GM23338 (cell line): ENCODE measurements at regions not wholly inside any gene's neighbourhood (a gene's known extent, or its start where the extent isn't known, plus 50 kb on each side); places are given as distances from the start of the nearest gene placed in this dataset.

Experiments used
- ATAC-seq: fragments of 200-7000 bp; cut with Tn5 transposase; 3 replicates; pipeline ENCODE4 v1.9.1; 2020
- DNase-seq: peaks from one replicate; pipeline ENCODE4 v3.0.0-alpha.2; 2015; ENCODE audit warnings: low spot score
- H2AFZ ChIP-seq: fragments of 200-600 bp; sonication (generic); 2 replicates; pipeline ENCODE4 v1.8.0; 2016; ENCODE audit warnings: antibody characterized with exemption, mild to moderate bottlenecking, moderate library complexity
- H3F3A ChIP-seq: fragments of 200-600 bp; sonication (generic); replicated peaks from 2 replicates; pipeline ENCODE4 v1.8.0; 2017; ENCODE audit warnings: antibody characterized with exemption, mixed run types, low read depth
- H3K27ac ChIP-seq: fragments of 200-600 bp; sonication (generic); 2 replicates; pipeline ENCODE4 v1.6.1; 2016; ENCODE audit warnings: low read depth
- H3K27me3 ChIP-seq: fragments of 200-600 bp; sonication (generic); 2 replicates; pipeline ENCODE4 v1.8.0; 2016; ENCODE audit warnings: mild to moderate bottlenecking, mixed run types, moderate library complexity; ENCODE audit not compliant: insufficient read depth
- H3K36me3 ChIP-seq: fragments of 200-600 bp; sonication (generic); 2 replicates; pipeline ENCODE4 v1.8.0; 2016; ENCODE audit warnings: mild to moderate bottlenecking; ENCODE audit not compliant: insufficient read depth
- H3K4me1 ChIP-seq: fragments of 200-600 bp; sonication (generic); 2 replicates; pipeline ENCODE4 v1.8.0; 2016; ENCODE audit warnings: mild to moderate bottlenecking, moderate library complexity; ENCODE audit not compliant: insufficient read depth
- H3K4me2 ChIP-seq: fragments of 200-600 bp; sonication (generic); 2 replicates; pipeline ENCODE4 v1.7.1; 2017; ENCODE audit warnings: mixed run types
- H3K4me3 ChIP-seq: fragments of 200-600 bp; sonication (generic); 2 replicates; pipeline ENCODE4 v1.6.1; 2016; ENCODE audit warnings: mixed run types
- H3K79me2 ChIP-seq: fragments of 200-600 bp; sonication (generic); replicated peaks from 2 replicates; pipeline ENCODE4 v1.8.0; 2017; ENCODE audit warnings: mild to moderate bottlenecking; ENCODE audit not compliant: insufficient read depth
- H3K9me2 ChIP-seq: fragments of 200-600 bp; sonication (generic); 2 replicates; pipeline ENCODE4 v1.8.0; 2017; ENCODE audit not compliant: insufficient read depth
- H4K20me1 ChIP-seq: fragments of 200-600 bp; sonication (generic); replicated peaks from 2 replicates; pipeline ENCODE4 v1.8.0; 2017; ENCODE audit warnings: mild to moderate bottlenecking; ENCODE audit not compliant: insufficient read depth
- H3K27ac Mint-ChIP-seq: 2 replicates; pipeline ENCODE4 v1.8.0; 2020; ENCODE audit warnings: inconsistent platforms, mild to moderate bottlenecking, moderate library complexity, mixed read lengths
- H3K27me3 Mint-ChIP-seq: 3 replicates; pipeline ENCODE4 v1.8.0; 2022; ENCODE audit warnings: low read depth, mild to moderate bottlenecking, moderate library complexity, mixed read lengths, inconsistent platforms; ENCODE audit not compliant: insufficient read depth, poor library complexity
- H3K36me3 Mint-ChIP-seq: 3 replicates; pipeline ENCODE4 v1.8.0; 2021; ENCODE audit warnings: low read depth, mild to moderate bottlenecking, inconsistent platforms, moderate library complexity, mixed read lengths
- H3K4me1 Mint-ChIP-seq: 3 replicates; pipeline ENCODE4 v1.8.0; 2020; ENCODE audit warnings: mild to moderate bottlenecking, inconsistent platforms, mixed read lengths
- H3K4me3 Mint-ChIP-seq: 3 replicates; pipeline ENCODE4 v1.8.0; 2021; ENCODE audit warnings: moderate library complexity, mild to moderate bottlenecking, inconsistent platforms, mixed read lengths
- H3K9me3 Mint-ChIP-seq: 3 replicates; pipeline ENCODE4 v1.8.0; 2020; ENCODE audit warnings: moderate library complexity, mild to moderate bottlenecking, inconsistent platforms, mixed read lengths
- CREB1 ChIP-seq: fragments of 250-450 bp; sonication (Bioruptor Pico); IDR thresholded peaks from 2 replicates; pipeline ENCODE4 v1.5.0; 2020; ENCODE audit warnings: low read depth, mild to moderate bottlenecking, moderate library complexity
- CTCF ChIP-seq, 2 experiments: fragments of 200-600 bp in 1 of 2; sonication (generic) in 1 of 2; conservative IDR thresholded peaks; 2 replicates each; pipeline versions ENCODE4 v1.5.1 to v1.6.1; 2016 to 2017; ENCODE audit warnings: antibody characterized with exemption in 2 of 2, low read depth in 2 of 2, mild to moderate bottlenecking in 2 of 2, moderate library complexity in 1 of 2
- EZH2 ChIP-seq: fragments of 200-600 bp; sonication (generic); IDR thresholded peaks from one replicate; pipeline ENCODE4 v1.8.0; 2017; ENCODE audit warnings: antibody characterized with exemption, mild to moderate bottlenecking, low read depth; ENCODE audit not compliant: unreplicated experiment
- EZH2phosphoT487 ChIP-seq: fragments of 200-600 bp; sonication (generic); IDR thresholded peaks from one replicate; pipeline ENCODE4 v1.8.1; 2018; ENCODE audit warnings: antibody characterized with exemption; ENCODE audit not compliant: unreplicated experiment
- JUNB ChIP-seq: IDR thresholded peaks from one replicate; pipeline ENCODE4 v1.6.1; 2016; ENCODE audit warnings: antibody characterized with exemption; ENCODE audit not compliant: unreplicated experiment
- NANOG ChIP-seq: IDR thresholded peaks from 2 replicates; pipeline ENCODE4 v1.6.1; 2016; ENCODE audit warnings: antibody characterized with exemption, borderline replicate concordance
- POLR2AphosphoS5 ChIP-seq: IDR thresholded peaks from 2 replicates; pipeline ENCODE4 v1.6.1; 2016; ENCODE audit warnings: antibody characterized with exemption, low read depth
- REST ChIP-seq: IDR thresholded peaks from one replicate; pipeline ENCODE4 v1.6.1; 2018; ENCODE audit warnings: antibody characterized with exemption; ENCODE audit not compliant: unreplicated experiment
- STAT1 ChIP-seq: IDR thresholded peaks from one replicate; pipeline ENCODE4 v1.6.1; 2016; ENCODE audit warnings: antibody characterized with exemption; ENCODE audit not compliant: unreplicated experiment
- ZNF114 ChIP-seq: fragments of 250-450 bp; sonication (Bioruptor Pico); IDR thresholded peaks from 2 replicates; pipeline ENCODE4 v1.5.0; 2020; ENCODE audit warnings: mild to moderate bottlenecking, moderate library complexity
- ZNF331 ChIP-seq: fragments of 250-450 bp; sonication (Bioruptor Pico); IDR thresholded peaks from 2 replicates; pipeline ENCODE4 v1.5.0; 2020; ENCODE audit warnings: low read depth, mild to moderate bottlenecking, moderate library complexity
- TF ChIP-seq, protein P1 (sequence below): IDR thresholded peaks from 2 replicates; pipeline ENCODE4 v1.6.1; 2016; ENCODE audit warnings: antibody characterized with exemption

- Histone ChIP-seq H3F3A (no peaks in the 10 kb centered on the region), H4K20me1 (no peaks in the 10 kb centered on the region), H3K4me3 (no peak overlapping the region), H3K36me3 (no peaks in the 10 kb centered on the region), H3K4me2 (no peak overlapping the region), H3K27me3 (no peaks in the 10 kb centered on the region), H3K9me2 (no peaks in the 10 kb centered on the region), H3K4me1 (no peaks in the 10 kb centered on the region), H2AFZ (no peak overlapping the region), H3K27ac (no peak overlapping the region), H3K79me2 (no peaks in the 10 kb centered on the region)
- H3K27me3 Mint-ChIP-seq: no peaks in the 10 kb centered on the region
- no peaks in the 10 kb centered on the region for H3K36me3 Mint-ChIP-seq
- peaks cover 8% of the 10 kb centered on the region; the same call in 2 of the 3 replicates for H3K4me1 Mint-ChIP-seq
- ATAC-seq (no peak), DNase-seq (no peak)
- no peaks in the 10 kb centered on the region for H3K9me3 Mint-ChIP-seq
- H3K4me3 Mint-ChIP-seq: no peak overlapping the region
- no peak overlapping the region for H3K27ac Mint-ChIP-seq
- TF ChIP-seq EZH2: no peak
- TF ChIP-seq CTCF (conservative IDR thresholded peaks at IDR 0.05; ENCODE audit: low read depth in 2 of 2): peak; percentile 20 to 52; a peak in 2 of 4 replicates
Observed at GRCh38 chr2:76464310-76464709, 753.6 kb upstream of the GCFC2 start.

- H3K27ac Mint-ChIP-seq: no peak overlapping the region
- Histone ChIP-seq H3F3A (no peaks in the 10 kb centered on the region), H4K20me1 (no peaks in the 10 kb centered on the region), H2AFZ (no peak overlapping the region), H3K4me3 (no peak overlapping the region), H3K27ac (no peak overlapping the region), H3K27me3 (no peaks in the 10 kb centered on the region), H3K4me2 (no peak overlapping the region), H3K9me2 (no peaks in the 10 kb centered on the region), H3K4me1 (no peaks in the 10 kb centered on the region), H3K36me3 (no peaks in the 10 kb centered on the region), H3K79me2 (no peaks in the 10 kb centered on the region)
- no peaks in the 10 kb centered on the region for H3K27me3 Mint-ChIP-seq
- DNase-seq: no peak
- no peak for ATAC-seq
- H3K36me3 Mint-ChIP-seq: no peaks in the 10 kb centered on the region
- no peaks in the 10 kb centered on the region for H3K9me3 Mint-ChIP-seq
- no peak overlapping the region for H3K4me3 Mint-ChIP-seq
- peaks cover 11% of the 10 kb centered on the region; the same call in 2 of the 3 replicates for H3K4me1 Mint-ChIP-seq
- TF ChIP-seq NANOG (no peak), EZH2phosphoT487 (no peak), ZNF114 (CRISPR knock-in tag) (no peak), REST (no peak), ZNF331 (CRISPR knock-in tag) (no peak), CTCF (conservative IDR thresholded peaks at IDR 0.05; ENCODE audit: low read depth in 2 of 2) (no peak), POLR2AphosphoS5 (no peak), CREB1 (no peak), JUNB (no peak), EZH2 (no peak), STAT1 (no peak)
- TF ChIP-seq, protein P1, sequence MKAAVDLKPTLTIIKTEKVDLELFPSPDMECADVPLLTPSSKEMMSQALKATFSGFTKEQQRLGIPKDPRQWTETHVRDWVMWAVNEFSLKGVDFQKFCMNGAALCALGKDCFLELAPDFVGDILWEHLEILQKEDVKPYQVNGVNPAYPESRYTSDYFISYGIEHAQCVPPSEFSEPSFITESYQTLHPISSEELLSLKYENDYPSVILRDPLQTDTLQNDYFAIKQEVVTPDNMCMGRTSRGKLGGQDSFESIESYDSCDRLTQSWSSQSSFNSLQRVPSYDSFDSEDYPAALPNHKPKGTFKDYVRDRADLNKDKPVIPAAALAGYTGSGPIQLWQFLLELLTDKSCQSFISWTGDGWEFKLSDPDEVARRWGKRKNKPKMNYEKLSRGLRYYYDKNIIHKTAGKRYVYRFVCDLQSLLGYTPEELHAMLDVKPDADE: no peak
Observed at GRCh38 chr2:76461431-76461830, 750.7 kb upstream of the GCFC2 start.
